GM23338 (cell line): ENCODE measurements at regions not wholly inside any gene's neighbourhood (a gene's known extent, or its start where the extent isn't known, plus 50 kb on each side); places are given as distances from the start of the nearest gene placed in this dataset.

Experiments used
- CREB1 ChIP-seq: fragments of 250-450 bp; sonication (Bioruptor Pico); IDR thresholded peaks from 2 replicates; pipeline ENCODE4 v1.5.0; 2020; ENCODE audit warnings: low read depth, mild to moderate bottlenecking, moderate library complexity
- EZH2 ChIP-seq: fragments of 200-600 bp; sonication (generic); IDR thresholded peaks from one replicate; pipeline ENCODE4 v1.8.0; 2017; ENCODE audit warnings: antibody characterized with exemption, mild to moderate bottlenecking, low read depth; ENCODE audit not compliant: unreplicated experiment
- EZH2phosphoT487 ChIP-seq: fragments of 200-600 bp; sonication (generic); IDR thresholded peaks from one replicate; pipeline ENCODE4 v1.8.1; 2018; ENCODE audit warnings: antibody characterized with exemption; ENCODE audit not compliant: unreplicated experiment
- JUNB ChIP-seq: IDR thresholded peaks from one replicate; pipeline ENCODE4 v1.6.1; 2016; ENCODE audit warnings: antibody characterized with exemption; ENCODE audit not compliant: unreplicated experiment
- NANOG ChIP-seq: IDR thresholded peaks from 2 replicates; pipeline ENCODE4 v1.6.1; 2016; ENCODE audit warnings: antibody characterized with exemption, borderline replicate concordance
- STAT1 ChIP-seq: IDR thresholded peaks from one replicate; pipeline ENCODE4 v1.6.1; 2016; ENCODE audit warnings: antibody characterized with exemption; ENCODE audit not compliant: unreplicated experiment
- ZNF114 ChIP-seq: fragments of 250-450 bp; sonication (Bioruptor Pico); IDR thresholded peaks from 2 replicates; pipeline ENCODE4 v1.5.0; 2020; ENCODE audit warnings: mild to moderate bottlenecking, moderate library complexity
- ZNF331 ChIP-seq: fragments of 250-450 bp; sonication (Bioruptor Pico); IDR thresholded peaks from 2 replicates; pipeline ENCODE4 v1.5.0; 2020; ENCODE audit warnings: low read depth, mild to moderate bottlenecking, moderate library complexity
- ZNF462 ChIP-seq: fragments of 250-450 bp; sonication (Bioruptor Pico); IDR thresholded peaks from 2 replicates; pipeline ENCODE4 v1.5.0; 2020; ENCODE audit warnings: mild to moderate bottlenecking, moderate library complexity
- TF ChIP-seq, protein P1 (sequence below), 2 experiments: fragments of 200-600 bp in 1 of 2; sonication (generic) in 1 of 2; conservative IDR thresholded peaks; 2 replicates each; pipeline versions ENCODE4 v1.5.1 to v1.6.1; 2016 to 2017; ENCODE audit warnings: antibody characterized with exemption in 2 of 2, low read depth in 2 of 2, mild to moderate bottlenecking in 2 of 2, moderate library complexity in 1 of 2
- TF ChIP-seq, protein P2 (sequence below): IDR thresholded peaks from 2 replicates; pipeline ENCODE4 v1.6.1; 2016; ENCODE audit warnings: antibody characterized with exemption

DNA sequence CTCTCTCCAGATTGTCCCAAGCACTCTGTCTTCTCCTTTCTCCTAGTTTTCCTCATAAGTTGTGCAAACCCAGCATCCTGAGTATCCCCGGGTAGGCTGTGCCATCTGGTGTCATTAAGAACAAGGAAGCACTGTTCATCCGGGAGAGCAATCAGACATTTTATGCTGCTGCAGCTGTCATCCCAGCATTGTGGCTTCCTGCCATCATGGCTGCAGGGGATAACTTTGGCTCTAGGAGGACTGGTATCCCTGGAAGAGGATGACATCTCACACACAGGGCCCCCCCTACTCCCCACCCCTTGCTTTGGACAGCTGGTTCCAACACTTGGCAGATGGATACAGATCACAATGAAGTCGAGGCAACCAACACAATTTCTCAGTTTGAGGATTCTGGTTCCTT, 1195.1 kb upstream of the MAP3K7 start (continued):
- TF ChIP-seq ZNF462 (no peak), STAT1 (no peak), EZH2phosphoT487 (no peak), EZH2 (no peak), ZNF331 (no peak), ZNF114 (CRISPR knock-in tag) (no peak), JUNB (no peak), CREB1 (CRISPR knock-in tag) (no peak), NANOG (no peak)
- TF ChIP-seq, protein P1, sequence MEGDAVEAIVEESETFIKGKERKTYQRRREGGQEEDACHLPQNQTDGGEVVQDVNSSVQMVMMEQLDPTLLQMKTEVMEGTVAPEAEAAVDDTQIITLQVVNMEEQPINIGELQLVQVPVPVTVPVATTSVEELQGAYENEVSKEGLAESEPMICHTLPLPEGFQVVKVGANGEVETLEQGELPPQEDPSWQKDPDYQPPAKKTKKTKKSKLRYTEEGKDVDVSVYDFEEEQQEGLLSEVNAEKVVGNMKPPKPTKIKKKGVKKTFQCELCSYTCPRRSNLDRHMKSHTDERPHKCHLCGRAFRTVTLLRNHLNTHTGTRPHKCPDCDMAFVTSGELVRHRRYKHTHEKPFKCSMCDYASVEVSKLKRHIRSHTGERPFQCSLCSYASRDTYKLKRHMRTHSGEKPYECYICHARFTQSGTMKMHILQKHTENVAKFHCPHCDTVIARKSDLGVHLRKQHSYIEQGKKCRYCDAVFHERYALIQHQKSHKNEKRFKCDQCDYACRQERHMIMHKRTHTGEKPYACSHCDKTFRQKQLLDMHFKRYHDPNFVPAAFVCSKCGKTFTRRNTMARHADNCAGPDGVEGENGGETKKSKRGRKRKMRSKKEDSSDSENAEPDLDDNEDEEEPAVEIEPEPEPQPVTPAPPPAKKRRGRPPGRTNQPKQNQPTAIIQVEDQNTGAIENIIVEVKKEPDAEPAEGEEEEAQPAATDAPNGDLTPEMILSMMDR (conservative IDR thresholded peaks at IDR 0.05; ENCODE audit: low read depth in 2 of 2), result no peak
- TF ChIP-seq, protein P2, sequence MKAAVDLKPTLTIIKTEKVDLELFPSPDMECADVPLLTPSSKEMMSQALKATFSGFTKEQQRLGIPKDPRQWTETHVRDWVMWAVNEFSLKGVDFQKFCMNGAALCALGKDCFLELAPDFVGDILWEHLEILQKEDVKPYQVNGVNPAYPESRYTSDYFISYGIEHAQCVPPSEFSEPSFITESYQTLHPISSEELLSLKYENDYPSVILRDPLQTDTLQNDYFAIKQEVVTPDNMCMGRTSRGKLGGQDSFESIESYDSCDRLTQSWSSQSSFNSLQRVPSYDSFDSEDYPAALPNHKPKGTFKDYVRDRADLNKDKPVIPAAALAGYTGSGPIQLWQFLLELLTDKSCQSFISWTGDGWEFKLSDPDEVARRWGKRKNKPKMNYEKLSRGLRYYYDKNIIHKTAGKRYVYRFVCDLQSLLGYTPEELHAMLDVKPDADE, result no peak
